ENCODE measurements at regions not wholly inside any gene's neighbourhood (a gene's known extent, or its start where the extent isn't known, plus 50 kb on each side); places are given as distances from the start of the nearest gene placed in this dataset.

- no peak for DNase-seq
Observed at GRCh38 chr6:43980004-43980795, 147.1 kb downstream of the MRPL14 start.

GRCh38 chr6:43979525-43979924 is 147.7 kb downstream of the MRPL14 start:
- DNase-seq: no peak

GRCh38 chr6:43978473-43979346 is 148.5 kb downstream of the MRPL14 start:
- DNase-seq: peak; percentile 23

GRCh38 chr6:43977404-43978111 is 149.7 kb downstream of the MRPL14 start:
- no peak for DNase-seq

GRCh38 chr6:43976706-43977403 is 150.4 kb downstream of the MRPL14 start:
- DNase-seq: no peak

GRCh38 chr6:43974643-43975230 is 152.5 kb downstream of the MRPL14 start:
- peak; percentile 59 for DNase-seq

- DNase-seq: no peak
Observed at GRCh38 chr6:43973357-43973756, 153.9 kb downstream of the MRPL14 start.

GRCh38 chr6:43972913-43973300 is 154.3 kb downstream of the MRPL14 start:
- peak; percentile 80 for DNase-seq

GRCh38 chr6:43972179-43972912 is 154.9 kb downstream of the MRPL14 start:
- DNase-seq: no peak

- no peak for DNase-seq
Observed at GRCh38 chr6:43971776-43972126, 155.5 kb downstream of the MRPL14 start.

GRCh38 chr6:43970913-43971775 is 156.1 kb downstream of the MRPL14 start:
- no peak for DNase-seq

- DNase-seq: no peak
Observed at GRCh38 chr6:43970068-43970912, 157.0 kb downstream of the MRPL14 start.

- DNase-seq: no peak
Observed at GRCh38 chr6:43969158-43969981, 157.9 kb downstream of the MRPL14 start.

- DNase-seq: no peak
Observed at GRCh38 chr6:43968110-43968965, 158.9 kb downstream of the MRPL14 start.

GRCh38 chr6:43967719-43968091 is 159.5 kb downstream of the MRPL14 start:
- DNase-seq: no peak

- DNase-seq: no peak
Observed at GRCh38 chr6:43966853-43967718, 160.2 kb downstream of the MRPL14 start.

GRCh38 chr6:43966374-43966658 is 160.9 kb downstream of the MRPL14 start:
- no peak for DNase-seq
